Natural killer cell treated with Interleukin-12 subunit alpha and Interleukin-12 subunit beta and Interleukin-15 and Interleukin-18, amount 100 ng/mL, for 72 hours (primary cell): ENCODE measurements at regions not wholly inside any gene's neighbourhood (a gene's known extent, or its start where the extent isn't known, plus 50 kb on each side); places are given as distances from the start of the nearest gene placed in this dataset.

ENCODE experiments used
- ATAC-seq, 2 donors: fragments of 150-1000 bp; cut with Tn5 transposase in 1 of 2; sonication (Bioruptor Pico), chemical (Tn5 transposase) in 1 of 2; 2 replicates each; pipeline ENCODE4 v1.10.0; 2021
- DNase-seq: peaks from one replicate; pipeline ENCODE4 v3.0.0; 2022; ENCODE audit warnings: low spot score
- H3K27ac Mint-ChIP-seq, 2 donors: 1 replicate in 1 of 2; 2 replicates in 1 of 2; pipeline ENCODE4 v1.8.0; 2022; ENCODE audit warnings: mixed read lengths in 2 of 2, mild to moderate bottlenecking in 1 of 2, moderate library complexity in 1 of 2
- H3K27me3 Mint-ChIP-seq, 2 donors: 1 replicate in 1 of 2; 2 replicates in 1 of 2; pipeline ENCODE4 v1.8.0; 2022; ENCODE audit warnings: mixed read lengths in 2 of 2
- H3K36me3 Mint-ChIP-seq: one replicate; pipeline ENCODE4 v1.8.0; 2022; ENCODE audit warnings: mixed read lengths
- H3K4me1 Mint-ChIP-seq, 2 donors: 1 replicate in 1 of 2; 2 replicates in 1 of 2; pipeline ENCODE4 v1.8.0; 2022; ENCODE audit warnings: low read depth in 2 of 2, mixed read lengths in 2 of 2, mild to moderate bottlenecking in 1 of 2
- H3K4me3 Mint-ChIP-seq: one replicate; pipeline ENCODE4 v1.8.0; 2022; ENCODE audit warnings: mixed read lengths
- H3K9me3 Mint-ChIP-seq: 2 replicates; pipeline ENCODE4 v1.8.0; 2022; ENCODE audit warnings: mixed read lengths

- no peak overlapping the region for H3K4me3 Mint-ChIP-seq
- H3K9me3 Mint-ChIP-seq: peaks cover 5% of the 10 kb centered on the region
- no peak overlapping the region for H3K27ac Mint-ChIP-seq
- peaks cover 3 to 21% of the 10 kb centered on the region in 2 donors for H3K27me3 Mint-ChIP-seq
- DNase-seq: no peak
- H3K36me3 Mint-ChIP-seq: no peaks in the 10 kb centered on the region
- ATAC-seq: no peak
- no peaks in the 10 kb centered on the region for H3K4me1 Mint-ChIP-seq
These were observed 205.9 kb downstream of the HS3ST3A1 start for GRCh38 chr17:13395862-13396261.

GRCh38 chr17:13395346-13395745 is 206.4 kb downstream of the HS3ST3A1 start:
- H3K27me3 Mint-ChIP-seq: peaks cover under 1 to 21% of the 10 kb centered on the region in 2 donors
- no peaks in the 10 kb centered on the region for H3K36me3 Mint-ChIP-seq
- DNase-seq: no peak
- no peak for ATAC-seq
- no peak overlapping the region for H3K4me3 Mint-ChIP-seq
- no peak overlapping the region for H3K27ac Mint-ChIP-seq
- H3K4me1 Mint-ChIP-seq: no peaks in the 10 kb centered on the region
- peaks cover under 1% of the 10 kb centered on the region for H3K9me3 Mint-ChIP-seq

- Mint-ChIP-seq H3K4me1 (no peaks in the 10 kb centered on the region), H3K9me3 (no peaks in the 10 kb centered on the region), H3K27ac (no peak overlapping the region), H3K27me3 (peaks cover 0 to 18% of the 10 kb centered on the region in 2 donors), H3K36me3 (no peaks in the 10 kb centered on the region), H3K4me3 (no peak overlapping the region)
- no peak for DNase-seq
- ATAC-seq: no peak
These were observed 207.7 kb downstream of the HS3ST3A1 start for GRCh38 chr17:13393841-13394710.

GRCh38 chr17:13387952-13388351 is 213.8 kb downstream of the HS3ST3A1 start:
- H3K4me3 Mint-ChIP-seq: no peak overlapping the region
- H3K4me1 Mint-ChIP-seq: no peaks in the 10 kb centered on the region
- no peaks in the 10 kb centered on the region for H3K9me3 Mint-ChIP-seq
- H3K36me3 Mint-ChIP-seq: no peaks in the 10 kb centered on the region
- peaks cover 2 to 8% of the 10 kb centered on the region in 2 donors for H3K27me3 Mint-ChIP-seq
- DNase-seq (no peak), ATAC-seq (no peak)
- no peak overlapping the region for H3K27ac Mint-ChIP-seq

GRCh38 chr17:13387236-13387635 is 214.5 kb downstream of the HS3ST3A1 start:
- H3K4me1 Mint-ChIP-seq: no peaks in the 10 kb centered on the region
- no peaks in the 10 kb centered on the region for H3K9me3 Mint-ChIP-seq
- ATAC-seq: no peak
- peaks cover 1 to 2% of the 10 kb centered on the region in 2 donors for H3K27me3 Mint-ChIP-seq
- no peak overlapping the region for H3K27ac Mint-ChIP-seq
- no peak for DNase-seq
- H3K4me3 Mint-ChIP-seq: no peak overlapping the region
- H3K36me3 Mint-ChIP-seq: no peaks in the 10 kb centered on the region

- no peaks in the 10 kb centered on the region for H3K36me3 Mint-ChIP-seq
- no peak overlapping the region for H3K27ac Mint-ChIP-seq
- DNase-seq: no peak
- no peaks in the 10 kb centered on the region for H3K4me1 Mint-ChIP-seq
- H3K4me3 Mint-ChIP-seq: no peak overlapping the region
- H3K27me3 Mint-ChIP-seq: peaks cover 0 to 2% of the 10 kb centered on the region in 2 donors
- no peak for ATAC-seq
- no peaks in the 10 kb centered on the region for H3K9me3 Mint-ChIP-seq
These were observed 216.2 kb downstream of the HS3ST3A1 start for GRCh38 chr17:13385481-13385911.

GRCh38 chr17:13384626-13385025 is 217.1 kb downstream of the HS3ST3A1 start:
- Mint-ChIP-seq H3K27me3 (peaks cover 0 to 2% of the 10 kb centered on the region in 2 donors), H3K4me3 (no peak overlapping the region), H3K36me3 (no peaks in the 10 kb centered on the region), H3K4me1 (no peaks in the 10 kb centered on the region), H3K27ac (no peak overlapping the region), H3K9me3 (no peaks in the 10 kb centered on the region)
- DNase-seq (no peak), ATAC-seq (no peak)

GRCh38 chr17:13378361-13378760 is 223.4 kb downstream of the HS3ST3A1 start:
- peaks cover 0 to 7% of the 10 kb centered on the region in 2 donors for H3K27me3 Mint-ChIP-seq
- no peak overlapping the region for H3K4me3 Mint-ChIP-seq
- no peak for ATAC-seq
- H3K36me3 Mint-ChIP-seq: no peaks in the 10 kb centered on the region
- no peaks in the 10 kb centered on the region for H3K4me1 Mint-ChIP-seq
- DNase-seq: no peak
- H3K27ac Mint-ChIP-seq: no peak overlapping the region
- peaks cover 6% of the 10 kb centered on the region for H3K9me3 Mint-ChIP-seq

- Mint-ChIP-seq H3K36me3 (no peaks in the 10 kb centered on the region), H3K4me3 (no peak overlapping the region), H3K27ac (no peak overlapping the region), H3K4me1 (no peaks in the 10 kb centered on the region), H3K9me3 (peaks cover 6% of the 10 kb centered on the region), H3K27me3 (peaks cover 0 to 15% of the 10 kb centered on the region in 2 donors)
- DNase-seq (no peak), ATAC-seq (no peak)
These were observed 227.3 kb downstream of the HS3ST3A1 start for GRCh38 chr17:13374203-13375143.

GRCh38 chr17:13372432-13372831 is 229.3 kb downstream of the HS3ST3A1 start:
- DNase-seq (no peak), ATAC-seq (no peak)
- Mint-ChIP-seq H3K27ac (no peak overlapping the region), H3K4me3 (no peak overlapping the region), H3K9me3 (peaks cover 10% of the 10 kb centered on the region), H3K4me1 (no peaks in the 10 kb centered on the region), H3K27me3 (peaks cover 3 to 14% of the 10 kb centered on the region in 2 donors), H3K36me3 (no peaks in the 10 kb centered on the region)

GRCh38 chr17:13367154-13367553 is 234.6 kb downstream of the HS3ST3A1 start:
- H3K36me3 Mint-ChIP-seq: no peaks in the 10 kb centered on the region
- no peak overlapping the region for H3K27ac Mint-ChIP-seq
- no peak for DNase-seq
- H3K4me3 Mint-ChIP-seq: no peak overlapping the region
- no peak for ATAC-seq
- no peaks in the 10 kb centered on the region for H3K4me1 Mint-ChIP-seq
- peaks cover 8% of the 10 kb centered on the region for H3K9me3 Mint-ChIP-seq
- H3K27me3 Mint-ChIP-seq: peaks cover 3 to 14% of the 10 kb centered on the region in 2 donors

GRCh38 chr17:13365331-13365730 is 236.4 kb downstream of the HS3ST3A1 start:
- H3K4me3 Mint-ChIP-seq: no peak overlapping the region

GRCh38 chr17:13363771-13364170 is 238.0 kb downstream of the HS3ST3A1 start:
- peaks cover 4% of the 10 kb centered on the region for H3K9me3 Mint-ChIP-seq
- H3K36me3 Mint-ChIP-seq: no peaks in the 10 kb centered on the region

More at GRCh38 chr17:13365331-13365730, 236.4 kb downstream of the HS3ST3A1 start:
- Mint-ChIP-seq H3K9me3 (peaks cover 8% of the 10 kb centered on the region), H3K27me3 (peaks cover 3 to 7% of the 10 kb centered on the region in 2 donors), H3K36me3 (no peaks in the 10 kb centered on the region), H3K4me1 (no peaks in the 10 kb centered on the region), H3K27ac (no peak overlapping the region)
- DNase-seq (no peak), ATAC-seq (no peak)

More at GRCh38 chr17:13363771-13364170, 238.0 kb downstream of the HS3ST3A1 start:
- Mint-ChIP-seq H3K27ac (no peak overlapping the region), H3K27me3 (no peaks in the 10 kb centered on the region), H3K4me3 (no peak overlapping the region), H3K4me1 (no peaks in the 10 kb centered on the region)
- DNase-seq (no peak), ATAC-seq (no peak)
